Neural cell (in vitro differentiated cells): ENCODE measurements at regions not wholly inside any gene's neighbourhood (a gene's known extent, or its start where the extent isn't known, plus 50 kb on each side); places are given as distances from the start of the nearest gene placed in this dataset.

Experiments used
- EP300 ChIP-seq: fragments of 450-650 bp; conservative IDR thresholded peaks from 2 replicates; pipeline ENCODE4 v1.6.1; 2014; ENCODE audit warnings: antibody characterized with exemption, mild to moderate bottlenecking, moderate library complexity; ENCODE audit not compliant: poor library complexity, severe bottlenecking
- EZH2 ChIP-seq: fragments of 200-600, 300-800 bp; shearing (Covaris generic), sonication (generic); IDR thresholded peaks from 2 replicates; pipeline ENCODE4 v1.6.1; 2014; ENCODE audit warnings: antibody characterized with exemption, low read length, borderline replicate concordance, mild to moderate bottlenecking; ENCODE audit not compliant: insufficient read depth, poor library complexity, severe bottlenecking
- MXI1 ChIP-seq: fragments of 450-650 bp; conservative IDR thresholded peaks from 2 replicates; pipeline ENCODE4 v1.6.1; 2014; ENCODE audit warnings: antibody characterized with exemption, mild to moderate bottlenecking; ENCODE audit not compliant: poor library complexity, severe bottlenecking
- POLR2AphosphoS5 ChIP-seq: IDR thresholded peaks from 2 replicates; pipeline ENCODE4 v1.6.1; 2012
- RAD21 ChIP-seq: fragments of 450-650 bp; conservative IDR thresholded peaks from 2 replicates; pipeline ENCODE4 v1.6.1; 2014; ENCODE audit warnings: antibody characterized with exemption, mild to moderate bottlenecking, moderate library complexity
- SMC3 ChIP-seq: fragments of 450-650 bp; conservative IDR thresholded peaks from 2 replicates; pipeline ENCODE4 v1.6.1; 2014; ENCODE audit warnings: antibody characterized with exemption, mild to moderate bottlenecking, moderate library complexity; ENCODE audit not compliant: poor library complexity
- TAF1 ChIP-seq: IDR thresholded peaks from 2 replicates; pipeline ENCODE4 v1.6.1; 2012; ENCODE audit warnings: low read depth
- TF ChIP-seq, protein P1 (sequence below): fragments of 450-650 bp; IDR thresholded peaks from 2 replicates; pipeline ENCODE4 v1.5.1; 2014; ENCODE audit warnings: antibody characterized with exemption, mild to moderate bottlenecking, moderate library complexity; ENCODE audit not compliant: poor library complexity, severe bottlenecking
- TF ChIP-seq, protein P2 (sequence below): IDR thresholded peaks from 2 replicates; pipeline ENCODE4 v1.6.1; 2012; ENCODE audit warnings: borderline replicate concordance

GRCh38 chr12:30823764-30824163 is 69.0 kb upstream of the CAPRIN2 start:
- TF ChIP-seq RAD21 (no peak), POLR2AphosphoS5 (no peak), EZH2 (no peak), MXI1 (no peak), SMC3 (no peak), EP300 (no peak), TAF1 (no peak)
- TF ChIP-seq, protein P1, sequence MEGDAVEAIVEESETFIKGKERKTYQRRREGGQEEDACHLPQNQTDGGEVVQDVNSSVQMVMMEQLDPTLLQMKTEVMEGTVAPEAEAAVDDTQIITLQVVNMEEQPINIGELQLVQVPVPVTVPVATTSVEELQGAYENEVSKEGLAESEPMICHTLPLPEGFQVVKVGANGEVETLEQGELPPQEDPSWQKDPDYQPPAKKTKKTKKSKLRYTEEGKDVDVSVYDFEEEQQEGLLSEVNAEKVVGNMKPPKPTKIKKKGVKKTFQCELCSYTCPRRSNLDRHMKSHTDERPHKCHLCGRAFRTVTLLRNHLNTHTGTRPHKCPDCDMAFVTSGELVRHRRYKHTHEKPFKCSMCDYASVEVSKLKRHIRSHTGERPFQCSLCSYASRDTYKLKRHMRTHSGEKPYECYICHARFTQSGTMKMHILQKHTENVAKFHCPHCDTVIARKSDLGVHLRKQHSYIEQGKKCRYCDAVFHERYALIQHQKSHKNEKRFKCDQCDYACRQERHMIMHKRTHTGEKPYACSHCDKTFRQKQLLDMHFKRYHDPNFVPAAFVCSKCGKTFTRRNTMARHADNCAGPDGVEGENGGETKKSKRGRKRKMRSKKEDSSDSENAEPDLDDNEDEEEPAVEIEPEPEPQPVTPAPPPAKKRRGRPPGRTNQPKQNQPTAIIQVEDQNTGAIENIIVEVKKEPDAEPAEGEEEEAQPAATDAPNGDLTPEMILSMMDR = no peak
- TF ChIP-seq, protein P2, sequence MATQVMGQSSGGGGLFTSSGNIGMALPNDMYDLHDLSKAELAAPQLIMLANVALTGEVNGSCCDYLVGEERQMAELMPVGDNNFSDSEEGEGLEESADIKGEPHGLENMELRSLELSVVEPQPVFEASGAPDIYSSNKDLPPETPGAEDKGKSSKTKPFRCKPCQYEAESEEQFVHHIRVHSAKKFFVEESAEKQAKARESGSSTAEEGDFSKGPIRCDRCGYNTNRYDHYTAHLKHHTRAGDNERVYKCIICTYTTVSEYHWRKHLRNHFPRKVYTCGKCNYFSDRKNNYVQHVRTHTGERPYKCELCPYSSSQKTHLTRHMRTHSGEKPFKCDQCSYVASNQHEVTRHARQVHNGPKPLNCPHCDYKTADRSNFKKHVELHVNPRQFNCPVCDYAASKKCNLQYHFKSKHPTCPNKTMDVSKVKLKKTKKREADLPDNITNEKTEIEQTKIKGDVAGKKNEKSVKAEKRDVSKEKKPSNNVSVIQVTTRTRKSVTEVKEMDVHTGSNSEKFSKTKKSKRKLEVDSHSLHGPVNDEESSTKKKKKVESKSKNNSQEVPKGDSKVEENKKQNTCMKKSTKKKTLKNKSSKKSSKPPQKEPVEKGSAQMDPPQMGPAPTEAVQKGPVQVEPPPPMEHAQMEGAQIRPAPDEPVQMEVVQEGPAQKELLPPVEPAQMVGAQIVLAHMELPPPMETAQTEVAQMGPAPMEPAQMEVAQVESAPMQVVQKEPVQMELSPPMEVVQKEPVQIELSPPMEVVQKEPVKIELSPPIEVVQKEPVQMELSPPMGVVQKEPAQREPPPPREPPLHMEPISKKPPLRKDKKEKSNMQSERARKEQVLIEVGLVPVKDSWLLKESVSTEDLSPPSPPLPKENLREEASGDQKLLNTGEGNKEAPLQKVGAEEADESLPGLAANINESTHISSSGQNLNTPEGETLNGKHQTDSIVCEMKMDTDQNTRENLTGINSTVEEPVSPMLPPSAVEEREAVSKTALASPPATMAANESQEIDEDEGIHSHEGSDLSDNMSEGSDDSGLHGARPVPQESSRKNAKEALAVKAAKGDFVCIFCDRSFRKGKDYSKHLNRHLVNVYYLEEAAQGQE = no peak
